ENCODE measurements at regions not wholly inside any gene's neighbourhood (a gene's known extent, or its start where the extent isn't known, plus 50 kb on each side); places are given as distances from the start of the nearest gene placed in this dataset.
"Not testable (repeated sequence)": the region's sequence is repeated elsewhere in the genome, so short reads cannot be mapped to it uniquely, and the experiment has no call there.

GRCh38 chr11:101226617-101227016, 97.0 kb upstream of the PGR start:
- H3K4me3 ChIP-seq (ENCODE audit: low read depth, low read length) = no peak overlapping the region
- TF ChIP-seq CTCF (IDR thresholded peaks at IDR 0.05; ENCODE audit: insufficient read depth, low read depth, low read length, missing control alignments) = no peak
- DNase-seq (ENCODE audit: low read depth) = no peak

DNA sequence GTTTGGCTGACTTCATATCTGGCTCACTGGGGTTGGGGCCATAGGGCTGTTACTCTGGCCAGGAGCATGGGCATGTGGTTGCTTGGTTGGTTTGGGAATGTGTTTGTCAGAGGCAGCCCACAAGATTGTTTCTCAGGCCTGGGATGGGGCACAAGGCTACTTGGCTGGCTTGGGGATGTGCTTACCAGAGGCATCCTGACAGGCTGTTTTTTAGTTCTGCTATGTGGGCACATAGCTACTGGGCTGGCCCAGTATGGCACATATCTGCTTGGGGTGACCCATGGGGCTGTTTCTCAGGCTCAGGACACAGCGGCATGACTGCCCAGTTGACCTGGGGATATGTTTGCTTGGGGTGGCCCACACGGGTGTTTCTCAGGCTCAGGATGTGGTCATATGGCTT, 94.6 kb upstream of the PGR start:
- no peak for TF ChIP-seq CTCF (IDR thresholded peaks at IDR 0.05; ENCODE audit: insufficient read depth, low read depth, low read length, missing control alignments)
- DNase-seq (ENCODE audit: low read depth) = no peak
- H3K4me3 ChIP-seq (ENCODE audit: low read depth, low read length) = no peak overlapping the region

GRCh38 chr11:101218091-101218490, 88.5 kb upstream of the PGR start:
- not testable (repeated sequence) for H3K4me3 ChIP-seq (ENCODE audit: low read depth, low read length); DNase-seq (ENCODE audit: low read depth)

DNA sequence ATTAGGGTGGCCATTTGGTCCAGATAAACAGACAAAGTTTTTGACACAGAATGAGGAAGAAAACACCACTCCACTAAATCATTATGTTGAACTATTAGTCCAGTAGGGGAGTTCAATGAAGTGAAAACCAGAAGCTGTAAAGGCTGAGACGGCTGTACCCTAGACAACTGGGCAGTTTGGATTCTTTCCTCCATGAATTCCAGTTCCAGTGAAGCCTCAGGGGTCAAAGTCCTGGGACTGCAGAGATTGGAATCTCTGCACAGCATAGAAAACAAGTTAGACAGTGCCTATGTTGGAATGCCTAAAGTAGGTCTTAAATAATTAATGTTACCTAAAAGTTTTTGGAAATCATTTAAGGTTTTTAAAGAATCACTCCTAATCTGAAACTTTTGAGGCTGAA, 86.5 kb upstream of the PGR start:
- DNase-seq (ENCODE audit: low read depth) = not testable (repeated sequence)

DNA sequence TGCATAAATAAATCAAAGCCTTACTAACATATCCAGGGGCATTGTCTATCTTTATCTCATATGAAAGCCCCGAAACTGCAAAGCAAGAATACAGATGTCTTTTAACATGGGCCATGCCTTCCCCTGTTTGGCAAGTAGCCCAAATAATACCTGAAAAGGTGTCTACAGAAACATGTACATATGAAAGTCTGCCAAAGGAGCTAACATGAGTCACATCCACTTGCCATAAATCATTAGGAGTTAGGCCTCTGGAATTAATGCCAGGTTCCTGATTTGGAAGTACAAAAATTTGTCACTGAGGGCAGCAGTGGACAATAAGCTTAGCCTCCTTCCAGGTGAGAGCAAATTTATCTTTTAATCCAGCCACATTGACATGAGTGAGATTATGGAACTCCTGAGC, 85.5 kb upstream of the PGR start:
- DNase-seq (ENCODE audit: low read depth) = no peak
- no peak overlapping the region for H3K4me3 ChIP-seq (ENCODE audit: low read depth, low read length)
- no peak for TF ChIP-seq CTCF (IDR thresholded peaks at IDR 0.05; ENCODE audit: insufficient read depth, low read depth, low read length, missing control alignments)

More for the DNA sequence above, 86.5 kb upstream of the PGR start:
- not testable (repeated sequence) for H3K4me3 ChIP-seq (ENCODE audit: low read depth, low read length)

GRCh38 chr11:101211407-101211975, 81.9 kb upstream of the PGR start:
- DNase-seq (ENCODE audit: low read depth) = no peak
- TF ChIP-seq CTCF (IDR thresholded peaks at IDR 0.05; ENCODE audit: insufficient read depth, low read depth, low read length, missing control alignments) = no peak
- no peak overlapping the region for H3K4me3 ChIP-seq (ENCODE audit: low read depth, low read length)

GRCh38 chr11:101202614-101203013, 73.0 kb upstream of the PGR start:
- no peak for TF ChIP-seq CTCF (IDR thresholded peaks at IDR 0.05; ENCODE audit: insufficient read depth, low read depth, low read length, missing control alignments)
- H3K4me3 ChIP-seq (ENCODE audit: low read depth, low read length) = no peak overlapping the region
- DNase-seq (ENCODE audit: low read depth) = no peak

DNA sequence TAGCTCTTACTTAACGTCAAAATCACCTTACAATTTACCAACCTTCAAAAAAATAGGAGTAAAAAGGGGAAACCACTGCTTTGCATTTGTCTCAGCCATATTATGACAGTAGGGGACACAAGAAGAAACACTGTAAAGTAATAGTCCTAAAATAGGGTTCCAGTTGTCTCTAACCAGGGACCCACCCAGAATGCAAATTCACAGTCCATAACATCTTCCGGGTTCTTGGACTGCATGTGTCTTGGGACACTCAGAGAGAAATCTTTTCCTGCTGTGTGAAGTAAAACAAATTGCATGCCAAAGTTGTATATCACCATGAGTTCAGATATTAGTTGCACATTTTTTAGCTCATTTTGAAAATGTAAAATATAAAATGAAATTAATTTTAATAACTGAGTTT, 69.8 kb upstream of the PGR start:
- no peak for TF ChIP-seq CTCF (IDR thresholded peaks at IDR 0.05; ENCODE audit: insufficient read depth, low read depth, low read length, missing control alignments)
- H3K4me3 ChIP-seq (ENCODE audit: low read depth, low read length) = no peak overlapping the region
- no peak for DNase-seq (ENCODE audit: low read depth)
